ENCODE measurements at regions not wholly inside any gene's neighbourhood (a gene's known extent, or its start where the extent isn't known, plus 50 kb on each side); places are given as distances from the start of the nearest gene placed in this dataset.

- TF ChIP-seq, protein P1, sequence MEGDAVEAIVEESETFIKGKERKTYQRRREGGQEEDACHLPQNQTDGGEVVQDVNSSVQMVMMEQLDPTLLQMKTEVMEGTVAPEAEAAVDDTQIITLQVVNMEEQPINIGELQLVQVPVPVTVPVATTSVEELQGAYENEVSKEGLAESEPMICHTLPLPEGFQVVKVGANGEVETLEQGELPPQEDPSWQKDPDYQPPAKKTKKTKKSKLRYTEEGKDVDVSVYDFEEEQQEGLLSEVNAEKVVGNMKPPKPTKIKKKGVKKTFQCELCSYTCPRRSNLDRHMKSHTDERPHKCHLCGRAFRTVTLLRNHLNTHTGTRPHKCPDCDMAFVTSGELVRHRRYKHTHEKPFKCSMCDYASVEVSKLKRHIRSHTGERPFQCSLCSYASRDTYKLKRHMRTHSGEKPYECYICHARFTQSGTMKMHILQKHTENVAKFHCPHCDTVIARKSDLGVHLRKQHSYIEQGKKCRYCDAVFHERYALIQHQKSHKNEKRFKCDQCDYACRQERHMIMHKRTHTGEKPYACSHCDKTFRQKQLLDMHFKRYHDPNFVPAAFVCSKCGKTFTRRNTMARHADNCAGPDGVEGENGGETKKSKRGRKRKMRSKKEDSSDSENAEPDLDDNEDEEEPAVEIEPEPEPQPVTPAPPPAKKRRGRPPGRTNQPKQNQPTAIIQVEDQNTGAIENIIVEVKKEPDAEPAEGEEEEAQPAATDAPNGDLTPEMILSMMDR (IDR thresholded peaks at IDR 0.05), result no peak
- no peak for TF ChIP-seq POLR2A (IDR thresholded peaks at IDR 0.05)
Measured at GRCh38 chr2:48213646-48214045, 100.8 kb upstream of the FOXN2 start.
